Testis (tissue), 2 donors: ENCODE measurements at regions not wholly inside any gene's neighbourhood (a gene's known extent, or its start where the extent isn't known, plus 50 kb on each side); places are given as distances from the start of the nearest gene placed in this dataset.

Source experiments
- DNase-seq: peaks from one replicate; pipeline ENCODE4 v3.0.0-alpha.2; 2019
- H3K27ac ChIP-seq, 2 donors: fragments of 200-600 bp; sonication (generic); one replicate each; pipeline ENCODE4 v1.5.1; 2019
- H3K27me3 ChIP-seq: fragments of 200-600 bp; sonication (generic); one replicate; pipeline ENCODE4 v1.5.1; 2019
- H3K36me3 ChIP-seq: fragments of 200-600 bp; sonication (generic); one replicate; pipeline ENCODE4 v1.5.1; 2017; ENCODE audit warnings: low read depth; ENCODE audit errors: missing control alignments
- H3K4me1 ChIP-seq: fragments of 200-600 bp; sonication (generic); one replicate; pipeline ENCODE4 v1.5.1; 2019
- H3K4me3 ChIP-seq, 2 donors: fragments of 200-600 bp; sonication (generic); one replicate each; pipeline ENCODE4 v1.5.1; 2017 to 2019
- H3K9me3 ChIP-seq: fragments of 200-600 bp; sonication (generic); one replicate; pipeline ENCODE4 v1.5.1; 2017
- CTCF ChIP-seq, 3 experiments: fragments of 450-650 bp in 2 of 3; fragments of 200-600 bp in 1 of 3; sonication (generic) in 1 of 3; IDR thresholded peaks; one replicate each; pipeline ENCODE4 v1.5.1; 2016 to 2019; ENCODE audit warnings: antibody characterized with exemption in 3 of 3, mild to moderate bottlenecking in 2 of 3, moderate library complexity in 1 of 3
- POLR2A ChIP-seq: fragments of 450-650 bp; IDR thresholded peaks from one replicate; pipeline ENCODE4 v1.6.1; 2017; ENCODE audit warnings: antibody characterized with exemption, mild to moderate bottlenecking, moderate library complexity
- WGBS, 2 donors: methylation state at CpG; one replicate each; pipeline ENCODE4 v1.1.5; 2018; 5-methylcytosine and 5-hydroxymethylcytosine counted together
- intact Hi-C: fragments of 100-400 bp; cut with DNase I; formaldehyde crosslinking; loops from one replicate; pipeline ENCODE4 v1.15.1; 2023; ENCODE audit warnings: low total_unique reads

GRCh38 chr10:130257897-130258296 is 121.7 kb downstream of the GLRX3 start:
- WGBS, 2 donors, result 86 to 89% methylated on average over 7 of the region's 7 CpGs

GRCh38 chr10:130259380-130259779 is 123.2 kb downstream of the GLRX3 start:
- no peak overlapping the region for H3K27ac ChIP-seq
- WGBS, 2 donors, result 84 to 89% methylated on average over 6 of the region's 6 CpGs
- intact Hi-C loops, result no loop called here
- no peaks in the 10 kb centered on the region for H3K9me3 ChIP-seq
- no peaks in the 10 kb centered on the region for H3K27me3 ChIP-seq
- DNase-seq, result no peak
- no peaks in the 10 kb centered on the region for H3K36me3 ChIP-seq
- H3K4me3 ChIP-seq, result no peak overlapping the region
- TF ChIP-seq POLR2A (no peak), CTCF (IDR thresholded peaks at IDR 0.05) (no peak)
- no peaks in the 10 kb centered on the region for H3K4me1 ChIP-seq

More at GRCh38 chr10:130257897-130258296, 121.7 kb downstream of the GLRX3 start:
- Histone ChIP-seq H3K9me3 (no peaks in the 10 kb centered on the region), H3K27me3 (no peaks in the 10 kb centered on the region), H3K36me3 (no peaks in the 10 kb centered on the region), H3K27ac (no peak overlapping the region), H3K4me3 (no peak overlapping the region), H3K4me1 (no peaks in the 10 kb centered on the region)
- TF ChIP-seq CTCF (IDR thresholded peaks at IDR 0.05), result no peak
- TF ChIP-seq POLR2A, result no peak
- intact Hi-C loops, result no loop called here
- no peak for DNase-seq

- H3K4me1 ChIP-seq, result no peaks in the 10 kb centered on the region
- TF ChIP-seq POLR2A, result no peak
- no peak for TF ChIP-seq CTCF (IDR thresholded peaks at IDR 0.05)
- no peaks in the 10 kb centered on the region for H3K27me3 ChIP-seq
- DNase-seq, result no peak
- H3K36me3 ChIP-seq, result no peaks in the 10 kb centered on the region
- H3K9me3 ChIP-seq, result no peaks in the 10 kb centered on the region
- intact Hi-C loops, result no loop called here
- no peak overlapping the region for H3K4me3 ChIP-seq
- 90 to 100% methylated on average over 4 to 5 of the region's 5 CpGs for WGBS, 2 donors
- H3K27ac ChIP-seq, result no peak overlapping the region
Observed at GRCh38 chr10:130261306-130261705, 125.1 kb downstream of the GLRX3 start.

- DNase-seq, result no peak
- no peak overlapping the region for H3K4me3 ChIP-seq
- no peak overlapping the region for H3K27ac ChIP-seq
- no peaks in the 10 kb centered on the region for H3K27me3 ChIP-seq
- TF ChIP-seq POLR2A, result no peak
- 89 to 93% methylated on average over 11 of the region's 11 CpGs for WGBS, 2 donors
- H3K9me3 ChIP-seq, result no peaks in the 10 kb centered on the region
- H3K36me3 ChIP-seq, result no peaks in the 10 kb centered on the region
- H3K4me1 ChIP-seq, result no peaks in the 10 kb centered on the region
- intact Hi-C loops, result no loop called here
Observed at GRCh38 chr10:130261766-130262165, 125.6 kb downstream of the GLRX3 start.

- no peak for TF ChIP-seq CTCF (IDR thresholded peaks at IDR 0.05)
- no peak for TF ChIP-seq POLR2A
- WGBS, 2 donors, result 57 to 59% methylated on average over 8 to 12 of the region's 12 CpGs
- Histone ChIP-seq H3K4me1 (no peaks in the 10 kb centered on the region), H3K9me3 (no peaks in the 10 kb centered on the region), H3K27me3 (no peaks in the 10 kb centered on the region), H3K27ac (no peak overlapping the region), H3K36me3 (no peaks in the 10 kb centered on the region), H3K4me3 (no peak overlapping the region)
- no peak for DNase-seq
- intact Hi-C loops, result no loop called here
Observed at GRCh38 chr10:130263289-130263688, 127.1 kb downstream of the GLRX3 start.
